ENCODE measurements at regions not wholly inside any gene's neighbourhood (a gene's known extent, or its start where the extent isn't known, plus 50 kb on each side); places are given as distances from the start of the nearest gene placed in this dataset.

GRCh38 chr6:138607478-138608433, 108.5 kb upstream of the NHSL1 start:
- DNase-seq (ENCODE audit: low spot score): no peak

- no peak for DNase-seq (ENCODE audit: low spot score)
Measured at GRCh38 chr6:138608896-138609295, 109.6 kb upstream of the NHSL1 start.

GRCh38 chr6:138609801-138610430, 110.6 kb upstream of the NHSL1 start:
- DNase-seq (ENCODE audit: low spot score): no peak

DNA sequence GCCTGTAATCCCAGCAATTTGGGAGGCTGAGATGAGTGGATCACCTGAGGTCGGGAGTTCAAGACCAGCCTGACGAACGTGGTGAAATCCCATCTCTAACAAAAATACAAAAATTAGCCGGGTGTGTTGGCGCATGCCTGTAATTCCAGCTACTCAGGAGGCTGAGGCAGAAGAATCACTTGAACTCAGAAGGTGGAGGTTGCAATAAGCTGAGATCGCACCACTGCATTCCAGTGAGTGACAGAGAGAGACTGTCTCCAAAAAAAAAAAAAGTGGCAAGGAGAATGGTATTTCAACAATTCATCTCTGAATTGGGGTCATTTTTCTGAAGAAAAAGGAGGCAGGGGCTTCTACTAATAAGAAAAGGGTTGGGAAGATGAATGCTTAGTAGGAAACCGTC, 111.5 kb upstream of the NHSL1 start:
- no peak for DNase-seq (ENCODE audit: low spot score)

GRCh38 chr6:138614151-138614550, 114.9 kb upstream of the NHSL1 start:
- no peak for DNase-seq (ENCODE audit: low spot score)

- no peak for DNase-seq (ENCODE audit: low spot score)
Measured at GRCh38 chr6:138618168-138618567, 118.9 kb upstream of the NHSL1 start.

DNA sequence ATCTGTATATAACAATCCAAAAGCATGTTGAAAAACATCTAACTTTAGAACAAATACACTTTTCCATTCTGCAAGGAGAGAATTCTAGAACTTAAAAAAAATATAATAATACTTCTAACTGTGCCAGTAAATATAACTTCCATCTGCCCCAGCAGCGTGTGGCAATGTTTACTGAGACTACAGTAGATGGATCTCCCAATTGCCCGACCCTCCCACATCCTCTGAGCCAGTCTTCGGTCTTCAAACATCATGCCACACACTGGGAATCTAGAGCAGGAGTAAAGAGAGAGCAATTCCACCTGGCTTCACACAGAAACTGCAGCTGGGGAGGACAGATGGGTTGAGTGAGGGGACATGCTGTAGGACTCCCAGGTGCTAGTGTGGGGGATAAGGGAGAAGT, 121.3 kb upstream of the NHSL1 start:
- no peak for DNase-seq (ENCODE audit: low spot score)

- DNase-seq (ENCODE audit: low spot score): no peak
Measured at GRCh38 chr6:138622967-138623366, 123.7 kb upstream of the NHSL1 start.

DNA sequence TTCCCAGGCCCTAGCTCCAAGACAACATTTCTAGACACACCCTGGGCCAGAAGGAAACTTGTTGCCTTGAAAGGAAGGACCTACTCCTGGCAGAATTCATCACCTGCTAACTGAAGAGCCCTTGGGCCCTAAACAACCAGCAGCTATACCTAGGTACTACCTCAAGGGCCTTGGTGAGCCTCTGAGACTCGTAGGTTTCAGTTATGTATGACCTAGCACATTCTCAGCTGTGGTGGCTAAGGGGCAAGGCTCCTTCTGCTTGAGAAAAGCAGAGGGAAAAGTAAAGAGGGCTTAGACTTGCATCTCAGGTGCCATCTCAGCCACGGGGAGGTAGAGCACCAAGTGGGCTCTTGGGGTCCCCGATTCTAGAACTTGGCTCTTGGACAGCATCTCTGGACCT, 132.3 kb upstream of the NHSL1 start:
- DNase-seq (ENCODE audit: low spot score): no peak

GRCh38 chr6:138637822-138638221, 135.7 kb upstream of the CCDC28A start:
- no peak for DNase-seq (ENCODE audit: low spot score)

DNA sequence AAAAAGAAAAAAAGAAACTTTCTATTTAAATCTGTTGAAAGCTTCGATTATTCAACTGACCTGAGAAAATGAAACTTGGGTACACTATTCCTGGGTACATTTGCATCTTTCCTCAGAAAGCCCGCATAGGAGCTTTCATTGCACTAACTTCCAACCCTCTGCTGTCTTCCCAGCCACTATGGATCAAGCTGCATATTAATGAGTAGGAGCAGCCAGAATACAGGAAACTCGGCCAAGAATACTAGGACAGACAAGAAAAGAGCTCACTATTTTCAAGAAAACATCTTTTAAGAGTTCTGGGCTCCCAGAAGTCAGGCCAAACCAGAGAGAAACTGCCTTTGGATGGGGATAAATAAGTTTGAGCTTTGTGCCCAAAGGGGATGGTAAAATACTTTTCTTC, 135.0 kb upstream of the CCDC28A start:
- DNase-seq (ENCODE audit: low spot score): no peak

GRCh38 chr6:138640028-138640427, 133.5 kb upstream of the CCDC28A start:
- DNase-seq (ENCODE audit: low spot score): no peak

GRCh38 chr6:138643210-138643609, 130.4 kb upstream of the CCDC28A start:
- DNase-seq (ENCODE audit: low spot score): no peak

GRCh38 chr6:138645976-138646640, 127.5 kb upstream of the CCDC28A start:
- DNase-seq (ENCODE audit: low spot score): no peak

DNA sequence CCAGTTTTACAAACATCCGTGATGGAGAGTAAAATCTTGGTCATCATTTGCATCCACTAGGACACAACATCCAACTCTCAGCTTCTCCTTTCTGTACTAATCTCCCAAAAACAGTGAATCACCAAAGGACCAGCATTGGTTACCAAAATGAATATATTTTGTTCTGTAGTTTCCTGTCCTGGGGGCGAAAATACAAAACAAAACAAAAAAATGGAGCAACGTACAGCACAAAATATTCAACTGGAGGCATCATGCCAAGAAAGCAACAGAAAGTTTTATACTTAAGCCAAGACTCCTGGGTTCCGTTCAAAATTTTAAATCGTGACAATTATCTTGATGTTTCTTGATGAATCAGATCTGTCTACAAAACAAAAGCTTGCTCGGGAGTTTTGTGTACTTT, 126.6 kb upstream of the CCDC28A start:
- no peak for DNase-seq (ENCODE audit: low spot score)

DNA sequence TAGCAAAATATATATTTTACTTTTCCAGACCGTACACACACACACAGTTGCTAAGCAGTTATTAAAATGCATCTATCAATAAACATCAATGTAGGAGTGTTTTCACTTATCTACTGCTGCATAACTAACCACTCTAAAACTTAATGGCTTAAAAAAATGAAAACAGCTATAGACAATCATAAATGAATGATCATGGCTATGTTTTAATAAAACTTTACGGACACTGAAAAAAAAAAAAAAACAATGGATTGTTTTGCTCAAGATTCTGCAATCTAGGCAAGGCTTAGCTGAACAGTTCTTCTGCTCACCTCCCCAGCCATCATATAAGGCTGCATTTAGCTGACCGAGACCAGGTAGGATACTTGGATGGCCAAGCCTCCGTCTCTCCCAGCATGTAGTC, 125.4 kb upstream of the CCDC28A start:
- DNase-seq (ENCODE audit: low spot score): no peak

- no peak for DNase-seq (ENCODE audit: low spot score)
Measured at GRCh38 chr6:138651491-138651890, 122.1 kb upstream of the CCDC28A start.

DNA sequence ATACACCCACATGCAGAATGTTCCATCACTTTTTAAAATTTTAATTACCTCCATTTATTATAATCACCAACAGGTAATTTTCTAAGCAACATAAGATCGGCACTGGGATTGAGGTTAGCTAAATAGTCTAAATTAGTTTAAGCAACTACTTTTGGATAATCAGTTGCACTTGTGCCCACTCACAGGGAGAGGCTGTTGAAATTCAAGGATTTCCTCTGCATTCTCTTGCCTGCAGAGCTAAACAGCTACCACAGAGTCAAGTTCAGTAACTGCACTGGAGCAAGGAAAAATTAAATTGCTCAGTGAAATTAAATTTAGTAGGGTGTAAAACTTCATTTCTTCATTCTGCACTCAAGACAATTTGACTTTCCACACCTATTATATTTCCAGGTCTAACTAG, 120.7 kb upstream of the CCDC28A start:
- no peak for DNase-seq (ENCODE audit: low spot score)

DNA sequence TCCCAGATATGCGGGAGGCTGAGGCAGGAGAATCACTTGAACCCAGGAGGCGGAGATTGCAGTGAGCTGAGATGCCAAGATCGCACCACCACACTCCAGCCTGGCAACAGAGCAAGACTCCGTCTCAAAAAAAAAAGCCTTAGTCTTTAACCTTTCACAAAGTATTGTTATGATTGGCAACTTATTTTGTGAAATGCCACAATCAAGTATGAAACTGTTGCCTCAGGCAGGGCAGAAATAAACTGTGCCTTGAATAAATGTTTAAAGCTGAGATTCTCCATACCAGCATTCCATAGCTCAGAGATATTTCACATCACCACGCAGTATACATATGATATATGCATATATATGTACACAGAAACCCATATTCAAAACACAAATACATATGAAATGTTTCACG, 120.1 kb upstream of the CCDC28A start:
- no peak for DNase-seq (ENCODE audit: low spot score)

- no peak for DNase-seq (ENCODE audit: low spot score)
Measured at GRCh38 chr6:138654715-138655634, 118.6 kb upstream of the CCDC28A start.

DNA sequence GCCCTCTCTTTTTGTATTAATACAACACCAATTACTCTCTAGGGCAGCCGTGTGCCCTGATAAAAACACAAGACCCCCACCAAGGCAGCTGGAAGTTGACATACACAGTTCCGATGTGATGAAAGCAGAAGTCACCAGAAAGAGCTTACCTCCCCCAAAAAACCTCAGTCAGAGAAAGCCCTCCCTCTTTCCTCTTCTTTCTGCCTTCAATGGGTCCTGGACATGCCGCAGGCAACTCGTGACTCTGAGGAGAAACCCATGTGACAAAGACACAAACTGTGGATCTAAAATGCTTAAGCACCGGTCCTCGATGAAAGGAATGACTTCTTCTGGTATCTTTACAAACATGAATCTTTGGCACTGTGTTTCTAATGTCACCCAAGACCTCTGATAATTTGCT, 117.7 kb upstream of the CCDC28A start:
- DNase-seq (ENCODE audit: low spot score): no peak

Measured in NAMALWA (cell line).